Neuronal stem cell (in vitro differentiated cells): ENCODE measurements at regions not wholly inside any gene's neighbourhood (a gene's known extent, or its start where the extent isn't known, plus 50 kb on each side); places are given as distances from the start of the nearest gene placed in this dataset.

ENCODE experiments used
- DNase-seq: peaks from one replicate; pipeline ENCODE4 v3.0.0-alpha.2; 2013; ENCODE audit warnings: low spot score
- H2AFZ ChIP-seq: one replicate; pipeline ENCODE4 v1.6.1; 2013; ENCODE audit warnings: mild to moderate bottlenecking, low read length, inconsistent platforms
- H2AK5ac ChIP-seq: 2 replicates; pipeline ENCODE4 v1.6.1; 2013; ENCODE audit warnings: low read depth, mild to moderate bottlenecking, inconsistent platforms, low read length, moderate library complexity, mixed read lengths
- H2BK120ac ChIP-seq: 2 replicates; pipeline ENCODE4 v1.6.1; 2013; ENCODE audit warnings: low read depth, mild to moderate bottlenecking, inconsistent platforms, low read length, moderate library complexity, mixed read lengths
- H2BK12ac ChIP-seq: one replicate; pipeline ENCODE4 v1.6.1; 2013; ENCODE audit warnings: low read length, inconsistent platforms
- H2BK15ac ChIP-seq: 2 replicates; pipeline ENCODE4 v1.6.1; 2013; ENCODE audit warnings: mild to moderate bottlenecking, low read length, inconsistent platforms, mixed read lengths
- H2BK5ac ChIP-seq: one replicate; pipeline ENCODE4 v1.6.1; 2013; ENCODE audit warnings: inconsistent platforms, mild to moderate bottlenecking, low read length, moderate library complexity
- H3K14ac ChIP-seq: one replicate; pipeline ENCODE4 v1.6.1; 2013; ENCODE audit warnings: low read length, inconsistent platforms
- H3K18ac ChIP-seq: 2 replicates; pipeline ENCODE4 v1.6.1; 2013; ENCODE audit warnings: low read length, inconsistent platforms
- H3K23ac ChIP-seq: 2 replicates; pipeline ENCODE4 v1.6.1; 2013; ENCODE audit warnings: low read depth, mild to moderate bottlenecking, mixed read lengths, low read length, inconsistent platforms; ENCODE audit not compliant: poor library complexity
- H3K27ac ChIP-seq: replicated peaks from 3 replicates; pipeline ENCODE4 v1.5.1; 2013; ENCODE audit warnings: low read length, inconsistent platforms
- H3K27me3 ChIP-seq, 3 experiments: 2 replicates each; pipeline ENCODE4 v1.6.1; 2013; ENCODE audit warnings: low read length in 3 of 3, mild to moderate bottlenecking in 2 of 3, inconsistent platforms in 1 of 3, low read depth in 1 of 3, mixed read lengths in 1 of 3, moderate library complexity in 1 of 3; ENCODE audit not compliant: control insufficient read depth in 3 of 3, insufficient read depth in 3 of 3
- H3K36me3 ChIP-seq, 2 donors: replicated peaks in 1 of 2; 2 replicates each; pipeline ENCODE4 v1.6.1; 2013; ENCODE audit warnings: low read length in 2 of 2; ENCODE audit not compliant: control insufficient read depth in 2 of 2, insufficient read depth in 2 of 2
- H3K4ac ChIP-seq: 2 replicates; pipeline ENCODE4 v1.6.1; 2013; ENCODE audit warnings: inconsistent platforms, mild to moderate bottlenecking, low read length, moderate library complexity
- H3K4me1 ChIP-seq, 2 donors: 1 replicate in 1 of 2; 2 replicates in 1 of 2; pipeline ENCODE4 v1.6.1; 2013; ENCODE audit warnings: low read length in 2 of 2, low read depth in 1 of 2; ENCODE audit not compliant: control insufficient read depth in 2 of 2, insufficient read depth in 1 of 2
- H3K4me2 ChIP-seq: one replicate; pipeline ENCODE4 v1.6.1; 2013; ENCODE audit warnings: mild to moderate bottlenecking, low read length, inconsistent platforms; ENCODE audit not compliant: insufficient read depth, poor library complexity, severe bottlenecking
- H3K4me3 ChIP-seq, 2 donors: 2 replicates each; pipeline ENCODE4 v1.5.1; 2013; ENCODE audit warnings: low read length in 2 of 2, mild to moderate bottlenecking in 2 of 2, inconsistent platforms in 1 of 2, moderate library complexity in 1 of 2
- H3K79me1 ChIP-seq: one replicate; pipeline ENCODE4 v1.6.1; 2013; ENCODE audit warnings: low read depth, mild to moderate bottlenecking, inconsistent platforms, low read length, moderate library complexity
- H3K9ac ChIP-seq: one replicate; pipeline ENCODE4 v1.6.1; 2013; ENCODE audit warnings: mild to moderate bottlenecking, low read depth, low read length, inconsistent platforms; ENCODE audit not compliant: poor library complexity
- H3K9me3 ChIP-seq, 2 donors: replicated peaks in 1 of 2; 2 replicates each; pipeline versions ENCODE3 to v1.6.1; 2013; ENCODE audit warnings: low read length in 2 of 2, mild to moderate bottlenecking in 2 of 2, inconsistent platforms in 1 of 2, low read depth in 1 of 2, mixed read lengths in 1 of 2, moderate library complexity in 1 of 2; ENCODE audit not compliant: control insufficient read depth in 2 of 2, insufficient read depth in 1 of 2
- H4K8ac ChIP-seq: one replicate; pipeline ENCODE4 v1.6.1; 2013; ENCODE audit warnings: low read depth, mild to moderate bottlenecking, inconsistent platforms, low read length, moderate library complexity
- H4K91ac ChIP-seq: one replicate; pipeline ENCODE4 v1.6.1; 2013; ENCODE audit warnings: low read length, low read depth, mild to moderate bottlenecking, inconsistent platforms; ENCODE audit not compliant: poor library complexity
- WGBS, 2 donors: extraction: QIAGEN DNeasy Blood & Tissue Kit; methylation state at CpG; one replicate each; pipeline ENCODE4 v1.1.7; 2013; ENCODE audit warnings: missing lambda C conversion rate in 2 of 2, mixed read lengths in 1 of 2; ENCODE audit not compliant: insufficient read length in 2 of 2, insufficient replicate concordance in 1 of 2; ENCODE audit errors: extremely low coverage in 2 of 2; 5-methylcytosine and 5-hydroxymethylcytosine counted together

DNA sequence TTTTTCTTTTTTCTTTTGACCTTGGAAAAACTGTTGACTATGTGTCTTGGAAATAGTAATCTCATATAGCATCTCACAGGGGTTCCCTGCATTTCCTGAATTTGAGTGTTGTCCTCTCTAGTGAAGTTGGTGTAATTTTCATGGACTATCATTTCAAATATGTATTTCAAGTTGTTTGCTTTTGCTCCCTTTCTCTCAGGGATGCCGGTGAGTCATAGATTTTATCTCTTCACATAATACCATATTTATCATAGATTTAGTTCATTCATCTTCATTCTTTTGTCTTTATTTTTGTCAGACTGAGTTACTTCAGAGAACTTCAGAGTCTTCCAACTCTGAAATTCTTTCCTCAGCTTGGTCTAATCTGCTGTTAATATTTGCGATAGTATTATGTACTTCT is 1320.6 kb downstream of the LRFN5 start:
- Histone ChIP-seq H3K14ac (no peak overlapping the region), H3K23ac (no peak overlapping the region), H2BK5ac (no peak overlapping the region), H4K8ac (no peak overlapping the region), H3K4me3 (no peak overlapping the region), H4K91ac (no peak overlapping the region), H2BK120ac (no peak overlapping the region), H3K9ac (no peak overlapping the region), H3K4me2 (no peak overlapping the region), H3K4ac (no peak overlapping the region), H3K36me3 (no peaks in the 10 kb centered on the region), H3K4me1 (no peaks in the 10 kb centered on the region), H3K18ac (no peak overlapping the region), H3K27me3 (no peaks in the 10 kb centered on the region), H3K9me3 (no peaks in the 10 kb centered on the region), H3K79me1 (no peaks in the 10 kb centered on the region), H2BK15ac (no peak overlapping the region), H2AK5ac (no peak overlapping the region), H3K27ac (no peak overlapping the region), H2BK12ac (no peak overlapping the region), H2AFZ (no peak overlapping the region)
- no CpG with 5 or more reads among the region's 2 CpGs for WGBS, 2 donors
- DNase-seq: no peak

GRCh38 chr14:42921901-42922300 is 1315.2 kb downstream of the LRFN5 start:
- Histone ChIP-seq H2BK120ac (no peak overlapping the region), H3K18ac (no peak overlapping the region), H3K79me1 (no peaks in the 10 kb centered on the region), H3K4me2 (no peak overlapping the region), H3K23ac (no peak overlapping the region), H3K9ac (no peak overlapping the region), H3K27me3 (no peaks in the 10 kb centered on the region), H3K36me3 (no peaks in the 10 kb centered on the region), H3K4me1 (no peaks in the 10 kb centered on the region), H3K27ac (no peak overlapping the region), H4K8ac (no peak overlapping the region), H2AK5ac (no peak overlapping the region), H2AFZ (no peak overlapping the region), H2BK15ac (no peak overlapping the region), H2BK12ac (no peak overlapping the region), H2BK5ac (no peak overlapping the region), H3K9me3 (no peaks in the 10 kb centered on the region), H3K4me3 (no peak overlapping the region), H3K4ac (no peak overlapping the region), H4K91ac (no peak overlapping the region), H3K14ac (no peak overlapping the region)
- DNase-seq: no peak
- no CpG with 5 or more reads among the region's 1 CpG for WGBS, 2 donors

DNA sequence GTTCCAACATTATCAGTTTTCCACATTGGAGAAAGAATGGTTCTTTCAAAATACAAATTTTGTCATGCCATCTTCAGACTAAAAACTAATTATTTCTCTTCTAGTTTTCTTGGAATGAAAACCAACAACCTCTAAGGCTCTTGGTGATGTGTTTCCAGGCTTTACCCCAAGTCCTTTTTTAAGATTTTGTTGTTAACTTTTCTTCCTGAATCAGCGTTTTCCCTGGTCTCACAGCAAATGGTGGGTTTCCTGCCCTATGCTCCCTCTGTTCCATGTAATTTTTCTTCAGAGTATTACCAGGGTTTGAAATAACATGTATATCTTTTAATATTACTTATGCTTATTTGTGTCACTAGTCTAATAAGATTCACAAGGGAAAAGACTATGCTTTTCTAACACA is 1311.9 kb downstream of the LRFN5 start:
- Histone ChIP-seq H4K8ac (no peak overlapping the region), H3K4me1 (no peaks in the 10 kb centered on the region), H3K4me2 (no peak overlapping the region), H2BK120ac (no peak overlapping the region), H3K4me3 (no peak overlapping the region), H3K79me1 (no peaks in the 10 kb centered on the region), H3K9ac (no peak overlapping the region), H3K9me3 (no peaks in the 10 kb centered on the region), H2AK5ac (no peak overlapping the region), H3K14ac (no peak overlapping the region), H3K18ac (no peak overlapping the region), H3K4ac (no peak overlapping the region), H2BK5ac (no peak overlapping the region), H3K36me3 (no peaks in the 10 kb centered on the region), H2BK15ac (no peak overlapping the region), H2AFZ (no peak overlapping the region), H3K27me3 (no peaks in the 10 kb centered on the region), H4K91ac (no peak overlapping the region), H3K23ac (no peak overlapping the region), H2BK12ac (no peak overlapping the region), H3K27ac (no peak overlapping the region)
- no peak for DNase-seq
- no CpG with 5 or more reads among the region's 1 CpG for WGBS, 2 donors

GRCh38 chr14:42911642-42912041 is 1305.0 kb downstream of the LRFN5 start:
- H3K4me3 ChIP-seq: no peak overlapping the region
- no peaks in the 10 kb centered on the region for H3K36me3 ChIP-seq
- no peak overlapping the region for H3K23ac ChIP-seq
- H2BK120ac ChIP-seq: no peak overlapping the region
- no peaks in the 10 kb centered on the region for H3K4me1 ChIP-seq
- no peak overlapping the region for H2AK5ac ChIP-seq
- no peak overlapping the region for H3K9ac ChIP-seq
- H2AFZ ChIP-seq: no peak overlapping the region
- DNase-seq: no peak
- H2BK5ac ChIP-seq: no peak overlapping the region
- H2BK15ac ChIP-seq: no peak overlapping the region
- no peak overlapping the region for H3K4me2 ChIP-seq
- H4K8ac ChIP-seq: no peak overlapping the region
- no peak overlapping the region for H3K27ac ChIP-seq
- no peak overlapping the region for H2BK12ac ChIP-seq
- no peaks in the 10 kb centered on the region for H3K27me3 ChIP-seq
- H3K18ac ChIP-seq: no peak overlapping the region
- no peak overlapping the region for H3K14ac ChIP-seq
- no peaks in the 10 kb centered on the region for H3K79me1 ChIP-seq
- H4K91ac ChIP-seq: no peak overlapping the region
- no peaks in the 10 kb centered on the region for H3K9me3 ChIP-seq
- H3K4ac ChIP-seq: no peak overlapping the region
